Posterior cingulate gyrus (tissue), 11 donors: ENCODE measurements at regions not wholly inside any gene's neighbourhood (a gene's known extent, or its start where the extent isn't known, plus 50 kb on each side); places are given as distances from the start of the nearest gene placed in this dataset.
"Not testable (repeated sequence)": the region's sequence is repeated elsewhere in the genome, so short reads cannot be mapped to it uniquely, and the experiment has no call there.

Source experiments
- DNase-seq, 10 donors: peaks; one replicate each; pipeline versions ENCODE4 v3.0.0 to v3.0.0-alpha.2; 2020 to 2021; ENCODE audit warnings: mixed read lengths in 3 of 10
- intact Hi-C: fragments of 100-400 bp; cut with DNase I; formaldehyde crosslinking; loops from one replicate; pipeline ENCODE4 v1.15.1; 2023

- intact Hi-C loops = no loop called here
- no peak for DNase-seq
Measured at GRCh38 chr5:130747556-130747955, 417.5 kb downstream of the HINT1 start.

GRCh38 chr5:130746641-130747040, 418.4 kb downstream of the HINT1 start:
- peak in 1 of 10 donors; percentile 23 for DNase-seq
- intact Hi-C loops = not testable (repeated sequence)

- DNase-seq = no peak
- intact Hi-C loops = no loop called here
Measured at GRCh38 chr5:130743092-130743491, 422.0 kb downstream of the HINT1 start.

DNA sequence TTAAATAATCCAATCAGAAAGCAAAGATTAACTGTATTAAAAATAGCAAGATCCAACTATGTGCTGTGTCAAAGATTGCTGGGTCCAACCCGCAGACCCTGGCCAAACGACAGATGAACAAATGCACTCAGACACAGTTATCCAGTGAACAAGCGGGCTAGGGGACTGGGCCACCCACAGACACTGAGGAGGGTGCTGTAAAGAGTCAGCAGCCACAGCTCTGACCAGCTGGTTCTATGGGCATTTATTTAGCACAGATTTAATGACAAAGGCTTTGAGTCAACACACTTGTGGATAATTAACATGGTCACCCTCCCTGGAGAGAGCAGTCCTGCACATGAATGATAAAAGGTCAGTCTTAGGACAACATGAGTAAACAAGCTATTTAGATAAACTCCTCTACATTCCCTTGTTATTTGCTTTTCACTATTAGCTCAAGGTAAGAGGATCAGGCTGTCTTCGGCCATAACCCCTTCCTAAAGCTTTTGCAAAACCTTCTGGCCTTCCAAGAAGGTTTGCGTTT, 424.9 kb downstream of the HINT1 start:
- DNase-seq = no peak
- intact Hi-C loops = no loop called here

DNA sequence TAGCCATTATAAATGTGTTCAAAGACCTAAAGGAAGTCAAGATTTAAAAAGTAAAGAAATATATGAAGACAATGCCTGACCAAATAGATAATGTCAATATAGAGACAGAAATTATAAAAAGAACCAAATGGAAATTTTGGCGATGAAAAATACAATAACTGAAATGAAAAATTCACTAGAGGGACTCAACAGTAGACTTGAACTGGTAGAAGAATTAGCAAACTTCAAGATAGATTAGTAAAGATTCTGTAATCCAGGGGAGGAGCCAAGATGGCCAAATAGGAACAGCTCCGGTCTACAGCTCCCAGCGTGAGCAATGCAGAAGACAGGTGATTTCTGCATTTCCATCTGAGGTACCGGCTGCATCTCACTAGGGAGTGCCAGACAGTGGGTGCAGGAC, 433.2 kb downstream of the HINT1 start:
- no peak for DNase-seq
- intact Hi-C loops = no loop called here

- intact Hi-C loops = no loop called here
- DNase-seq = no peak
Measured at GRCh38 chr5:130729541-130729940, 435.5 kb downstream of the HINT1 start.

- intact Hi-C loops = no loop called here
- peak in 1 of 10 donors; percentile 54 for DNase-seq
Measured at GRCh38 chr5:130727830-130728229, 437.2 kb downstream of the HINT1 start.

DNA sequence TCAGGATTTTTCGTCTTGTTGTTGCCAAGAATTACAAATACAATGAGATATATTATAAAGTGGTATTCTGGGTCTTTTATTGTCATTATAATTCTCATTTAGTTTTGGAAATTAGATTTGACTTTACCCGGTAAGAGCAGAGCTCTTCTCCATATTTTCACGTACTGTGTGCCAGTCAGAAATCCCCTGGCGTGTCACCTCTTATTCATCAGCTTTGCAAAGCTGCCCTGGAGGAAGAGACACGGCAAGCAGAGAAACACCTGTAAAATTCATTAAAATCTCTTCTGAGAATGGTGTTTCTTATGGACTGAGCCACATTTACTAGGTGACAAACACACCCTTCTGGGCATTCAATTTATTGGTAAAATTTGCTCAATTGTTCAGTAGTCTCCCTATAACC, 440.4 kb downstream of the HINT1 start:
- intact Hi-C loops = no loop called here
- no peak for DNase-seq

GRCh38 chr5:130720355-130720754, 444.7 kb downstream of the HINT1 start:
- intact Hi-C loops = no loop called here
- no peak for DNase-seq

DNA sequence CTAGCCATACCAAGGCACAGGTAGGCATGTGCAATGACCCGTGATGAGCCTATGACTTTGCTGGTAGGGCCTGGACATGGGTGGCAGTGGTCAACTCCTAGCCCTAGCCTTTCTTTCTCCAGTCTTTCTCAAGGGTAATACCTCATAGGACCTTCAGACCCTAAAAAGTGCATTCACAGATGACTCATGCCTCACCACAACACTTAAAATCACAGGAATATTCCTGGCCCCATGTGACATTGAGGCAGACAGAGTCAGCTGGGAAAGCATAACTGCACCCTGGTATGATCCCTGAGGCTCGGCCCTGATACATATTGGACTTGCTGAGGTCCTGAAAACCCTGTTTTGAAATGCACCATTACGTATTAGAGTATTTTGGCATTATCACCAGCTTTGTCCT, 449.5 kb downstream of the HINT1 start:
- DNase-seq = no peak
- intact Hi-C loops = no loop called here

DNA sequence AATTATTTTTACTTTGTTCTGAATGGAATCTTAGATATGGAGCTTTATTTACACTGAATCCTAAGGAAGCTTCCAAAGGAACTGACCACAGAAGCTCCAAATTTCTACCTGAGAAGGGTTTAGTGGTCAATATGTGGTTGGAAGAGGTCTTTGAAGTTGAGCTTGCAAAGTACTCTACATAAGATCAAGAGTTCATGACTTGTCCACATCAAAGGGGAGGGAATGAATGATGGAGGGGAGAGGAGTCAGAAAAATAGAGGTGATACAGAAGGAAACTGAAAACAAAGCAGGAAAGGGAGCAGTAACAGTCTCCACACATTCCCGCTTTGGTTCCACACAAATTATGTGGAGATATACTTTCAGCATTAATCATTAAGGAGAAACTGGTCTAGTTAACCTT, 450.9 kb downstream of the HINT1 start:
- no peak for DNase-seq
- intact Hi-C loops = no loop called here

GRCh38 chr5:130712324-130712723, 452.7 kb downstream of the HINT1 start:
- intact Hi-C loops = no loop called here
- DNase-seq = no peak

DNA sequence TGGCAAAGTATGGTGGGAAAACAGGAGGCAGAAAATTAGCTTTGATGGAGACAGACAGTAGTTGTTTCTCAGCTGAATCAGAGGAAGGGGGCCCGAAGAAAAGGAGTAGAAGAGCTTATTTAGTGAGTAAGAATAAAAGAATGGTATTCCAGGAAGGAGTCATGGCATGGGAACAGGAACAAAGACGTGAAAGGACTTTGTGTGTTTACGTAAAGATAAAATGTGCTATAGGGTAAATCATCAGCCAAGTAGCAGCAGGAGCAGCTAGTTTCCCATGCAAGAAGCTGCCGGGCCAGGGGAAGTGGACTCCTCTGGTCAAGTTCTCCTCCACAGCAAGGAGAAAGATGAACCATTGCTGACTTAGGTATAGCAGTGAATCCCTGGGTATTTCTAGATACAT, 454.5 kb downstream of the HINT1 start:
- intact Hi-C loops = no loop called here
- no peak for DNase-seq

DNA sequence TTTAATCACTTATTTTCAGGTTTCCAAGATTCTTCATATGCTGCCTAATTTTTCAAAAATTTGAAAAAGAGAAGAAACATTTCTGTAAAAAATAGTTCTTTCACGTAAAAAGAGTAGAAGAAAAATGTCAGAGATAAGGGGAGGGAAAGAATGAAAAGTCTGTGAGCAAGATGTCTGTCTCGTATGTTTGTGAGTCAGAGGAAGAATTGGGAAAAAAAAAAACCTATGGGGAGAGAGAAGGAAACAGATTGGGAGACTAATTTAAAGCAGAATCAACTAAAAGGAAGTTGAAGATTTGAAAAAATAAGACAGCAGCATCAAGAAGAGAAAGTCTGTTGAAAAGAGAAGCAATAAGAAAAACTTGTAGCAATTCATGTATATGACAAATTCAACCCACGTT, 456.3 kb downstream of the HINT1 start:
- intact Hi-C loops = no loop called here
- no peak for DNase-seq

DNA sequence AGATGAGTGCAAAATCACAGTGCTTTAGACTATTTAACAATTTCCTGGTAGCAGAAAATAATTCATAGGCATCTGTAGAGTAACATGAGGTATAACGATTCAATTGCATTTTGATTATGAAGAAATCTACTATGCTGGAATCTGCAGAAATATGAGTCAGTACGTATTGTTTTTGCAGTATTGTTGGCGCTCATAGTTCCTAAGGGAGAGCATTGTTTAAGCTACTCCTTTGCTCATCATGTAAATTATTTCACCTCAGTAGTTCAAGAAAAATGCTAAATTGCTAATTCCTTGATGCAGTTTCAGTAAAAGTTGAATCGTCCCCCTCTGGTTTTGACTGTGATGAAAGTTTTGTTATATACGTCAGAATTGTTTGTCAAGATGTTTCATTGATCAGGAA, 458.4 kb downstream of the HINT1 start:
- no peak for DNase-seq
- intact Hi-C loops = no loop called here

DNA sequence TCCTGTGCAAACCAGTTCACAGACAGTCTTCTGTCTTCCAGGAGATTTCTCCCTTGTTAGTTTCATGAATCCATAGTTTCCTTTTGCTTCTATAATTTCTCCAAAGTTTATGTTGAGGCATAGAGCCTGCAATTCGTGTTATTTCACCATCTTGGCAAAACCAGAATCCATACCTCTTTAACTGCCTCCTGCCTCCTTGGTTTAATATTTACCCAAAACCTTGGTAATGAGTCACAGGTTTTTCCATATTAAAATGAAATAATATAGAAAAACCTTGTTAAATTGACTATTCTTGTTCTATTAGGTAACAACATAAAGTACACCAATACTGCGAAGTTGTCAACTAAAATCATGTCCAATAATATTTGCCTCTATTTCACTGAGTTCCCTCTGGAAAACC, 459.7 kb downstream of the HINT1 start:
- intact Hi-C loops = no loop called here
- DNase-seq = no peak

DNA sequence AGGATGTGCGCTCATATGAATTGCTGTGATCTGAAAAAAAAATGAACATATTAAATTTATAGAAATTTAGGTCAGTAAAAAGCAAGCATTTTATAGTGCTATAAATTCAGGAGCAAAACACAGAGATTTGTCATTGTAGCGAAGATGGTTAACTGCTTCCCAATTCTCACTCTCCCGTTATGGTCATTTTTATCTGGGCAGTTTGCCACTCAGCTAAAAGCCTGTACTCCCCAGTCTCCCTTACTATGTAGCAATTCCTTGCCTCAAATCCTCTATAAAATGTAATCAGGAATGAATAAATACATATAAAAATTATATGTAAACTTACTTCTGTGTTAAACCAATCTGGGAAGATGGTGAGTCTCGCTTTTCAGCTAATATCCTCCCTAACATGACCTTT, 471.5 kb downstream of the HINT1 start:
- intact Hi-C loops = no loop called here
- DNase-seq = no peak

- DNase-seq = no peak
- intact Hi-C loops = no loop called here
Measured at GRCh38 chr5:130692770-130693169, 472.3 kb downstream of the HINT1 start.

- intact Hi-C loops = no loop called here
- no peak for DNase-seq
Measured at GRCh38 chr5:130689831-130690230, 475.2 kb downstream of the HINT1 start.

GRCh38 chr5:130687085-130687733, 477.8 kb downstream of the HINT1 start:
- no peak for DNase-seq

GRCh38 chr5:130678637-130679036, 486.4 kb downstream of the HINT1 start:
- intact Hi-C loops = no loop called here
- no peak for DNase-seq

More at GRCh38 chr5:130687085-130687733, 477.8 kb downstream of the HINT1 start:
- intact Hi-C loops = no loop called here

GRCh38 chr5:130666462-130666861, 498.6 kb downstream of the HINT1 start:
- DNase-seq = no peak
- intact Hi-C loops = no loop called here

GRCh38 chr5:130652176-130652575, 512.9 kb downstream of the HINT1 start:
- intact Hi-C loops = no loop called here
- DNase-seq = no peak
